HG03342 (cell line): ENCODE measurements at regions not wholly inside any gene's neighbourhood (a gene's known extent, or its start where the extent isn't known, plus 50 kb on each side); places are given as distances from the start of the nearest gene placed in this dataset.

Experiments
- ATAC-seq: cut with Tn5 transposase; IDR thresholded peaks from one replicate; pipeline ENCODE4 v1.9.1; 2021; ENCODE audit warnings: mild to moderate bottlenecking, moderate library complexity; ENCODE audit not compliant: unreplicated experiment

DNA sequence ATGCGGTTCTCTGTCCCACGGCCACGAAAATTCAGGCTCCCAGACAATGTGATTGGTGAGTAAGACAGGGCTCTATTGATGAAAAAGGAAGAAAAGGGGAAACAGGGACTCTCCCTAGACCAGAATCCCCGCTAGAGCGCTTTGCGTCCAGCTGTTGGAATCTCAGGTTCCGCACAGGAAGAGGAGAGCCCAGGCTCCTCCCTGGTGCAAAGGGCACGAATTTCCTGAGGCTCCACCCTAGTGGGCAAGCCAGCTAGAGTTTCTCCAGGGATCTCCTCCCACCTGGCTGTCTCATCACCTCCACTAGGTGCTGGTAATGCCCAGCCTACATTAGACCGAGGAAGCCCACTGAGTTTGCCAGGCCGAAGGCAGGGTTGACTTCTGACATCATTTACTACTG, 135.9 kb upstream of the SOX4 start:
- ATAC-seq: no peak

DNA sequence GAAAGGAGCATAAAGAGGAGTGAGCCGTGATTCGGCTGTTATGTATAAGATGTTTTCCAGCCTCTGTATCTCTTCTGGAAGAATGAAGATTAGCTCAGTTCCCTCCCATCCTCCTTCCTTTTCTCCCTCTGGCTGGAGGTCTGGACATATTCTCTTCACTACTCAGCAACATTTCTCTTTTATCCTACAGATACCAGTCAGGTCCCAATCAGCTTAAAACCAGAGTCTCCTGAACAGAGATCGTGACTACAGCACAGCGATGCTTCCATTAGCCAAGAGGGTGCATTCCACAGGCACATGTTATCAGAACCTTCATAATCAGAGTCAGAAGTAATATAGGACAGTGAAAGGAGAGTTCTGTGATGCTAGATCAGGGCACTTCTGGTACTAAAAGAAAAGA, 133.9 kb upstream of the SOX4 start:
- no peak for ATAC-seq

DNA sequence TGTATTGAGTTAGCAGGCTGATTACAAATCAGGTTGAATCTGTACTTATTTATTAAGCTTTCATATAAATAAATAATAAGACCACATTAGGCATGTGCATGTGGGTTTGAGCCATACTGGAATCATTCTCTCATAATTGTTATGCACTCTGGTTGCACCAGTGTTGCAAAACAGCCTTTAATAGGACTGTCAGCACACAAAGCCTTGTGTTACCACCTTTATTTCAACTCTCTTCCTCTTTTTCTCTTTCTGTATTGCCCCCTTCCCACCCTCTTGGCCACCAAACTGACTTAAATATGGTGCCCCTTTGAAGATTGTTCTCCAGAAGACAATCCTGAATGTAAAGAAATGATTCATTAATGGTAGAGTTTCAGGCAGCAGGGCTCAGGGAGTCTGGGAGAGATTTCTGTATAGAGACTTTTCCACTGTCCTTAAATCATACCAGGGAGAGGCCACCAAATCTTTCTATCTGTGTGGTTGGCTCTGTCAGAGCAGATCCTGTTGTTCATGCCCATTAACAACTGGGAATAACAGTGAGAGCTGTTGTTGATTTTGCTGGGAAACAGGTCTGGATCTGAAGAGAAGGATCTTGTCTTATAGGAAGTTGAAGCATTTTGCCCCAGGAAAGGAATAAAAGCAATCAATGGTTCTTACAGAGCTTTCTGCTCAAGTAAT, 131.6 kb upstream of the SOX4 start:
- ATAC-seq: no peak

DNA sequence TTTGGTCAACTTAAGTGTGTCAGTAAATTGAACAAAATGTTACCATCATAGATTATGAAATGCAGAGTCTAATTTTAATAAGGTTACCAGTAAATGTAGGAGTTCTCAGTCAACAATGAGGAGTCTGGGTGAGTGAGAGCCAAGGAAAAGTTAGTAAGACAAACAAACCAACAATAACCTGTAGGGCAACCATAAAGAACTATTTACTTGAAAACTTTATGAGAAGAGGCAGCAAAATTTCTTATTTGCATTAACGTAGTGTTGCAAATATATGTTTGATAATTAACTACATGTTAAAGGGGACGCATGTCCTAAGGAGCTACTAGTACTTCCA, 131.1 kb upstream of the SOX4 start:
- no peak for ATAC-seq

DNA sequence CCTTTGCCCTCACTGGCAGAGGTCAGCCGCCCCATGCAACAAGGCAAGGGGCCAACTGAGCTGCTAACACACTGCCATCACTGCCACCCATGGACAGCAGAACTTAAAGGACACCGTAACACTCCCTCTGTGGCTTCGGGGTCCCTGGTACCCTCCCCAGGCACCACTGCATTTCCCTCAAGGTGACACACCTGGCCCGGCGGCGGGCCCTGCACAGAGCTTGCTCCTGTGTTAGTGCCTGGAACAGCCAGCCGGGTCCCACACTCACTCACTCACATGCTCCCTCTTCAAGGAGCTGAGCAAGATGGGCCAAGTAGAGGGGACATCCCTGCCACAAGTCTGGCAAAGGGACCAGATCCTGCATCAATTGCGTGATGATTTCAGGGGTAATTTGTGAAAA, 126.5 kb upstream of the SOX4 start:
- ATAC-seq: no peak

DNA sequence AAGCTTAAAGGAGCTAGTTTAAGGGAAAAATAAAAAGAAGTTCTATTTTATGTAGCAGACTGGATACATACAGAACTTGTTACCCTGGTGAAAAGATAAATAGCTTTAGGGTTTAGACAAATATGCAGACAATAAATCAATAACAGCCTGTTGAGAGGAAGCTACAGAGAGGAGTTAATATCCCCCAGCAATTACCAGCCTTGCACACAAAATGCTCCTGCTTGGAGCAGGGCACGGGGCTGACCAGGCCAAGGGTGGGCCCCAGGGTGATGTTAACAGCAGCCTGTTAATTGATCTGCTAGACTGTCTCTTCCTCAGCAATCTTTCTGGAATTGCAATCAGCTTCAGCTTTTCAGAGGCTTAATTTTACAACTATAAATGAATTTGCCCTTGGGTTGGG, 125.1 kb upstream of the SOX4 start:
- no peak for ATAC-seq

DNA sequence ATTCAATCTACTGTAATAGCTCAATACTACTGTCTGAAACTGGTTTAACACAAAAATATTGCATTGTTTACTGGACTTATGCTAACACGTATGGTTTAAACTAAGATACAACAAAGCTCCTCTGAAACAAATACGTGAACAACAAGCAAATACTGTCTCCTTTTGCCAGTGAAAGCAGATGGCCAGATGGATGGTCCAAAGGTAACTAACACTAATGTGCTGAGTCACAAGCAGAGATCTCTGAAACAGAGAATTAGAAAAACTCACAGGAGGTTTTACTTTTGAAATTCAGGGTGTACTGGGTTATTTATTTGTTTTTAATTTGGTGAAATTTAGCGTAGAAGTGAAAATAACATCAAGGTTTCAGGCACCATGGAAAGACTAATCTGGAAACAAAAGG, 124.3 kb upstream of the SOX4 start:
- no peak for ATAC-seq

DNA sequence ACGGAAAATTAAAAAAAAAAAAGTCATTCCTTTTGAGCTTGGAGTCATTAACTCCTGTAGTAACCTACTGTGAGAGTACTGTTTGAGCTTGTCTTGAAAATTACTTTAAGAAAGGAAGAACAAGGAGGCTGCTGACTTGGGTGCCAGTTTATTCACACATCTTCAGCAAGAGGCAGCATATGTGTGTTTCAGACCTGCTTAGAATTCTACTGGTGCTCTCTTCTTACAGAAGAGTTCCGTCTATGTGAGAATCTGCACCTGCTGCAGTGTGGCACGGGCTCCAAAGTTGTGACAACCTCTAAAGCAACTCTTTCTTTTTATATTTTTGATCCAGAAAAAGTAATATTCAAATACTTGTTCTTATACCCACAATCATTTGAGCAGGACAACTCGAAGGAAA, 117.4 kb upstream of the SOX4 start:
- no peak for ATAC-seq

DNA sequence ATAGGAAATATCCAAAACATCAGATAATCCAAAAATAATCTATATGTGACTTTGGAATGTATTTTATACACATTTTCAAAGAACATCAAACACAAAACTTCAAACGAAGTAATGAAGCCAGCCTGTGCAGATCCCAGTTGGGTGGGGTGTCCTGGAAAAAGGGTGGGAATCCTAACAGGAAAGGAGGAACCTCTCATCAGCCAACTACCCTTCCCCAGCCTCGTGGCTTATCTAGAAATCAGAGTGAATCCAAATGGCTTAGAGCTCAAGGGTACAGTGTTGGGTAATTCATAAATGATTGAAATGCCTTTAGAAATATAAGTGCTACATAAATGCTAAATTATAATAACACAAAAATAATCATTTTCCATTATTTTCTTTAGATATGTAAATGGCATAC, 115.1 kb upstream of the SOX4 start:
- ATAC-seq: no peak

DNA sequence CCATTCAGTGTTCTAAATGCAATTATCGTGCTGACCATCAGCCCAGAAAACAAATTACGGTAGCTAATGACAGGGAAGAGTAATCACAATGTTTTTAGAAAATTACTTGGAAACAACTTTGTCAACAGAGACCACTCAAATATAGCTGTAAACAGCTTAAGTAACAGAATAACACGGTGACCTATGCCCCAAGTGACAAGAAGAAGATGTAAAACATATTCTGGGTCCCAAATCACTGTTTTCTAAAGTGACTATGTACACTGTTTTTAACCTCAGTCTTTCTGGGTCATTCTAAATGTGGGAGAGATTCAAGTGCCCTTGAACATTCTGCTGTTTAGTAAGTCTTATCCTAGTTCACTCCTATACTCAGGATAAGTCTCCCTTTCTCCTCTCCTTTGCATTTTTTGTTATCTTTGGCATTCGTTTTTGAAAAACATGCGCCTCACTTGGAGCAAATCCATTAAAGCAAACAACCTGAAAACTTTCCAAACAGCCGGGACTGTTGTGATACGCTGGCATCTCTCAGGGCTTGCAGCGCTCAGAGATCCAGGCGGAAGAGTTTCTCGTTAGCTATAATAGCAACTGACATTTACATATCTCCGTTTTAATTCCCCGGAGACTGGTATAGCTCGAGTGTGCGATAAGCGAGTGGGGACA, 114.5 kb upstream of the SOX4 start:
- ATAC-seq: no peak

DNA sequence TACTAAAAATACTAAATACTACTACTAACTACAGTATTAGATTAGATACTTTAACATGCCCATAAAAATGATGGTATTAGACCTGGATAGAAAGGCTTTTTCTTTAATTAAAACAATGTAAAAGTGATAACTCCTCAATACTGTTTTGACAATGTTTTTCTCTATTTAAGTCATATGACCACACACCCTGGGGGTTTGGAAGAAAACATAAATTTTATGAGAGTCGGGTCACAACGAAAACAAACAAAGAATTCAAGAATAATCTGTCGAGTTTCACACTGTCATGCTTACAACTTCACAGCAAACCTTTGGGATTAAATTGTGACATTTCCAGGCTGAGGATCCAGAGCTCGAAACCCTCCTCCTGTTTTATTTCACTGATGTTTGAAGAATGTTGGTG, 107.4 kb upstream of the SOX4 start:
- ATAC-seq: no peak

DNA sequence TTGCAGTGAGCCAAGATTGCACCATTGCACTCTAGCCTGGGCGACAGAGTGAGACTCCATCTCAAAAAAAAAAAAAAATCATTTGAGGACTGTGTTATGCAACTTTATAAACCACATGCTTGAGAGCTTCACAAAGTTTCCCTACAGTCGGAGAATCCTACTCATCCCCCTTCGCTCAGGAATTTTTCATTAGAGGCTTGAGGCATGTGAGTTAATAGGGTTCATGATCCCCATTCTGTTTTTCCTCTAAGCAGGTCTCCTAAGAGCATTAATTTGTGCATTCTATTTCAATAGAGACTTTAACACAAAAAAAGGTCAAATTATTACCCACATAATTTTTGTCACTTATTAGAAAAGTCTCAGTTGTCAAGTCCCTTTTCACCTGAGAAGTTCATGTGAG, 103.7 kb upstream of the SOX4 start:
- no peak for ATAC-seq

DNA sequence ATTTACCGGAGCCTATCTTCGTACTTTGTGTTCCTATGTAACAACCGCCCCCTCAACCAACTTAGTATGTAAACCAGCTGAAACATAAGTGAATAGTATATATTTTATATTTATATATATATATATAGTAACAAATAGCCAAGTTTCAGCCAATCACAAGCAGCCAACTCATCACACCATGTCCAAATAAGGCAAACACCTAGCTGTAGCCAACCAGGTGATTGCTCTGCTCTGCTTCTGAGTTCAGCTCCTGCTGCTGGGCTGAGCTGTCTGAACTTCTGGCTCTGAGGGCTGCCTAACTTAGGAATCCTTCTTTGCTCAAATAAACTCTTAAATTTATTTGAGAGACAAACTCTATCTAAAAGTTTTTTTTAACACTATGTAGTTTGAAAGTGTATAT, 101.6 kb upstream of the SOX4 start:
- no peak for ATAC-seq

DNA sequence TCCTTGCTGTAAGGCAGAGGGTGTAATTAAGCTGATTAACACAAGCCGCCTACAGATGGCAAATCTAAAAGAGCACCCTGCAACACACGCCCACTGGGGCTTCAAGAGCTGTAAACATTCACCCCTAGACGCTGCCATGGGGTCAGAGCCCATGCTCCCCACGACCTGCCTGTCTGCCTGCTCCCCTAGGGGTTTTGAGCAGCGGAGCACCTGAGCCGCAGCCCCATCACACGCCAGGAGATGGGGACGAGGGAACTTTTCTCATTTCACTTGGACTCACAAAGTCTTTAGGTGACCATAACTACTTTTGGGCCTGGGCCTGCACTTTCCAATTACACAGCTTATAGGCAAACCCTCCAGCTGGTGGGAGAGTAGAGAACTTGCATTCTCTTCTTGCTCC, 99.0 kb upstream of the SOX4 start:
- no peak for ATAC-seq

DNA sequence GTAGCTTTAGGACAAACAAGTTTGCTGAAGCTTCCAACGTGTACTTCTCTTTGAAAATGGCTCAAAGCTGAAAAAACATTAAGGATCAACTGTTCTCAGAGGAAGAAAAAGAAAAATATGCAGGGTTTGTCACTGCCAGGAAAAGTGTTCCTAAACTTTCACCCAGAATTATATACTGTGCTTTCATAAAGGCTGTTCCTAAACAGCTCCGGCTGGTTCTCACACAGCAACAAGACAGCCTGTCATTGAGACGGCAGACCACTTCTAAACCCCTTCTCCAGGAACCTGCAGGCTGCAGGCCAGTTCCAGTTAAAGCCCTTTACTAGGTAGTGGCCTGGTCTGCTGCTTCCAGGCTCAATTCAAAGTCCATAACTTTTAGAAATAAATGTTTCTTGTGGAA, 97.4 kb upstream of the SOX4 start:
- ATAC-seq: no peak

DNA sequence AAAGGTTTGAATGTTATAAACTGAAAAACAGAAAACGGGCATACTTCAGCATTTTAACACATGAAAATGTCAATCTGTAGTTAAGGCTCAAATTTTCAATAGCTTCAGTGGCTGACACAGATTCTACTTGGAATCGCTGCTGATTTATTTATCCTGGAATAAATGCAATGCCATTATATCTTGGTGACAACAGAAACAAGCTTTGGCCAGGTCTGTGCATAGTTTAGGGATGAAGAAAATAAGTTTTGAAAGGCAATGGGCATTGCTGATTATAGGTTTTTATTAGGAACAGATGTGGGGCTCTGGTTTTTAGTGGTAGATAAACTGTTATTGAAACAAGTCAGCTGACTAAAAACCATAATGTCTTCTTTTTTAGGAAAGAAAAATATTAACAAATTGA, 96.8 kb upstream of the SOX4 start:
- ATAC-seq: no peak

DNA sequence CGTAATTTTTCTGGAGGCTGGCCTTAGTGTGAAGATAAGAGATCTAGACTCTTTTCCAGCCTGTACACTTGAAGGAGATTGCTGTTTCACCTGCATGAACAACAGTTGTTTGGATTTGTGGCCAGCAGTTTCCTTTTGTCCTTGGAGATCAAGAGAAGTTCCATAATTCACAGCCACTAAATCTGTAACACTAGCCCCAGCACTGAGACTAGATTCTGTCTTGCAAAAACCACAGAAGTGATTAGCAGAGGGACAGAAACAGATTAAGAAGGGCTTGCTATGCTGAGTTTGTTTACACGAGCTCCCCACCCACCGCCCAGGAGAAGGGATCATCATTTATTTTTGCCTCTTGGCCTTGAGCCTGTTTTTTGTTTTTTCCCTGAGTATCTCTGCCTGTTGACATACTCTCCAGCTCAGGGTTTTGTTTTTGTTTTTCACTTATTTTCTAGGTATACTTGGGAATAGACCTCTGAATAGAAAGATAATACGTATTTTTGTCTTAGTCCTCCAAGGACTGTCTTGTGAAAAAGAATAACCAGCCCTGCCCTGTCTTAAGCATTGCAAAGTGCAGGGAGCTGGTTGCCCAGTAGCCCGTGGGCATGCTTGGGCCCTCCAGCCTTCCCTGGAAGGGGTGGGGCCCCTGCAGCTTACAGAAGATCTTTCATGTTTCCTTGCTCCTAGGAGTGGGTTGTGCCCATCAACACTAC, 93.1 kb upstream of the SOX4 start:
- no peak for ATAC-seq

DNA sequence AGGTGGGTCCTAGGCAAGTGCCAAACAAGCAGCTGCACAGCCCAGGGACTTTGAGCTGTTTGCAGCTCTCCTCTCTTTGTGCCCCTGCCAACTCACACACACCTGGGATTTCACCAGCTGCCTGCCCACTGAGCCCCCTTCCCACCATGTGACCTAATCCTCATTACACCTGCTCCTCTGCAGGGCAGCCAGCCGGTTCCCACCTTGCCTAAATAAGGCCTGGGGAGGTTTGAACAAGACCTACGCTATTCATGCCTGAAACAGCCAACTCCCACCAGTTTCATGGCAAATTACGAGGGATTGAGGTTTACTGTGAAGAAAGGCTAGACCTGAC, 92.6 kb upstream of the SOX4 start:
- ATAC-seq: no peak

DNA sequence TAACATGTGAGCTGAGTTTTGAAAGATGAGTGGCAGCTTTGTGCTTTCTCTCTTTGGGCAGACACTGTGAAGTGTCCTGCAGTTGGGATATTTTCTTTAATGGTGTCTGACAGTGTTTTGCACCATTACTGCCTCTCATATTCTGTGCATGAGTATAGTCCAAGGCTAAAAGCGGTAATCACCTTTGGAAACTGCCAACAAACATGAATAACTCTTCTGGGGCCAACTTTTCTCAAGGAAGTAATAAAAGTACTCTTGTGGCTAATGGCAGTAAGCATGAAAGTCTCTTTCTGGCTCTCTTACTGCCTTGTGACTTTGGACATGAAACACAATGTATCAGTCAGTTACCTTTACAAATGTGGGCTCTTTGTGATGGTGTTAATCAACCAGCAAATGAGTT, 91.7 kb upstream of the SOX4 start:
- ATAC-seq: no peak

DNA sequence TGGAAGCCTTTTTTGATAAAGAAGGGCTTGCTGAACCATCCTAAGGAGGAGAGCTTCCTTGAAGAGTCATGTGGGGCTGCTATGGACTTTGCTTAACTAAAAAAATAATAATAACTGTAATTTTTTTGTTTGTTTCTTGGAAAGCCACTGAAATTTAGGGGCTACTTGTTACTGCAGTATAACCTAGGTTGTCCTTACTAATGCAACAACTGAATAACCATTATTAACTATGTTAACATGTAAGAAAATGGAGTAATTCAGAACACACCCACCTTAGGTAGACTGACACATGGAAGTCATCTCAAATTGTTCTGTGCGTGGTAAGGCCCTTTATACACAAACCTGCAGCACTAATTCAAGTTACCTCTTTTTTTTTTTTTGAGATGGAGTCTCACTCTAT, 90.9 kb upstream of the SOX4 start:
- no peak for ATAC-seq

DNA sequence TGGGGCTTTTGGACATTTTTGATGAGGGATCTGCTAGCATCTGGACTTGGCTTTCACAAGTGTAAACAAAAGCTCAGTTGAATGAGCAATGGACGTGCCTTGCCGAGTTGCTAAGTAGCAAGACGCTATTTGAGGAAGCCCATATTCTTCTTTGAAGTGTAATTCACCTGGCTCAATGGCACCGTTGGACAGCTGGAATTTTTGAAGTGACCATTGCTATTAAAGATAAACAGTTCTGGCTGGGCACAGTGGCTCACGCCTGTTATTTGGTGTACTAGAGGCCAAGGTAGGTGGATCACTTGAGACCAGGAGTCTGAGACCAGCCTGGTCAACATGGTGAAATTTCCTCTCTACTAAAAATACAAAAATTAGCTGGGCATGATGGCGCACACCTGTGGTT, 88.8 kb upstream of the SOX4 start:
- ATAC-seq: no peak

DNA sequence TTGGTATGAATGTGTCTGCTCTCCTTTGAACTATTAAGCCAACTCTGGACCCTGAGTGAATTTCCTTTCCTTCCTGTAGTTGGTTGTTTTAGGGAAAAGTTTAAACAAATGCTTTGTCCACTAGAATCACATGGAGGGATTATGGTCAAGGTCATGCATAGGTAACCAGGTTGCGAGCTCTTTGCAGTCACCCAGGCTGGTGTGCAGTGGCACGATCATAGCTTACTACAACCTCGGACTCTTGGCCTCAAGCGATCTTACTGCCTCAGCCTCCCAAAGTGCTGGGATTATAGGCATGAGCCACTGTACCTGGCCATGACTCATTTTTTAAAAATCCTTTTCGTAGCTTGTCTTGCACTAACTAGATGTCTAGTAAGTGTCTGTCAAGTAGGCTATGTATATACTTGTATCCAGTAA, 88.0 kb upstream of the SOX4 start:
- ATAC-seq: no peak

DNA sequence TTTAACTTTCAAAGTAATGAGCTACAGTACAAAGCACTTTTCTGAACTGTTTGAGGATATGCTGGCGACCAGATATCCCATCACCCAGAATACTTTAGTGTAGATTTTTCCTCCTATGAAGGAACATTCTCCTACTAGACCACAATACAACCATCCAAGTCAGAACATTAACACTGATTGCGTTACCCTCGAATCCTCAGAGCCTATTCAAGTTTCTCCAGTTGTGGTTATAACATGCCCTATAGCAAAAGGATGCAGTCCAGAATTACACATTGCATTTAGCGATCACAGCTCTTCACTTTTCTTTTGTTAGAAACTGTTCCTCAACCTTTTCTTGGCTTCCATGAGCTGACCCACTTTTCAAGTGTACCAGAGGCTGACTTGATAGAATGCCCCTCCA, 87.4 kb upstream of the SOX4 start:
- no peak for ATAC-seq
